HG03097 (cell line): ENCODE measurements at regions not wholly inside any gene's neighbourhood (a gene's known extent, or its start where the extent isn't known, plus 50 kb on each side); places are given as distances from the start of the nearest gene placed in this dataset.

Source experiments
- ATAC-seq: cut with Tn5 transposase; IDR thresholded peaks from one replicate; pipeline ENCODE4 v1.9.1; 2021; ENCODE audit not compliant: unreplicated experiment, low FRiP score

DNA sequence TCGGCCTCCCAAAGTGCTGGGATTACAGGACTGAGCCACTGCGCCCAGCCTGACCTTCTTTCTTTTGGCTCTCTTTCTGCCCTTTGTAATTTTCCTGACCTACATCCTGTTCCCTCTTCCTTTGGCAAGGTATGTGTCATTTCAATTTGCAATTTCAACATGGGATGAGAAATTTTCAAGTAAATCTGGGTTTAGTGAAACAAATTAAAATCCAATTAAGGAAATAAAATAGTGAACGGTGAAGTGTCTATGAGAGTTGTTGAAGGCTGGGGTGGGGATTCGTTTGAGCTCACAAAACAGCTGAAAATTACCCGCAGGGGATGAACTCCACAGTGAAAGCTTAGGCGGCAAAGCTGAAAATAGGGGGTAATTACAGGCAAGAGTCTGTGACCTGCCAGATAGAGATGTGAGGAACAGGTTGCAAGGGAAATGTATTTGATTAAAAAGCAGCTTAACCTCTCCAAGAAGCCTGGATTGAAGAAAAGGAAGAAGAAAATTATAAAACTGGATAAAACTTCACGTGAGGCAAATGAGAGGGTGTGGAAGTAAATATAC lies 277.7 kb downstream of the UTP18 start:
- ATAC-seq, result no peak

DNA sequence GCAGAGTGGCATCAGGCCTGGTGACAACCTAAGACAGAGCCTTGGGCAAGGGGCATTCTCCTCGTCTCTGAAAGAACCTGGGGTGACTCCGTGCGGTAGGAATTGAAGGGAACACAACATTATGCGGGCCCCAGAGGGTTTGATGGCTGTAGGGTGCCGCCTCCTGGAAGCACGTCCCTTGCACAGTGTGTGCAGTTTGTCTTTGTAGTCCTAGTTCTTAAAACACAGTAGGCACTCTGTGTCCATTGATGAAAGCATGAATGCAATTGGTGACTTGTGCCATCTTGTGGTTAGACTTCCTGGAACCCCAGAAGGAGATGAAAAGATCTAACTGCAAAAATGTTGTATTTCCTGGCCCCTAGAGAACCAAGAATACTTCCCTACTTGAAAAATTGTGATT lies 279.8 kb downstream of the UTP18 start:
- ATAC-seq, result no peak

DNA sequence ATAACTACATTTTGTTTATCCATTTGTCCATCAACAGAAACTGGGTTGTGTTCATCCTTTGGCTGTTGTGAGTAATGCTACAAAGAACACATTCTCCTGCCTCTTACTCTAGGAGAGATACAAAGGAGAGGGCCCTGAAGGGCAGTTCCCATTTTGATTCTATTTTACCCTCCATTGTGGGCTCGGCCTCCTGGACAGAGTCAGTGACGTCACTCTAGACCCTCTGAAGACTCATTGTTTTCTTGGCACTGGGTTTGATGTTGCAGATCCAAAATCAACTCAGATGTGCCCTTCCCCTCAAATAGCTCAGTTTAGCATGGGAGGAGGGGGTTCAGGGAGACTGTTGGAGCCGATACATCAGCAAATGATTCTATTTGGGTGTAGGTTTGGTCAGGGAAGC lies 280.9 kb downstream of the UTP18 start:
- ATAC-seq, result no peak

DNA sequence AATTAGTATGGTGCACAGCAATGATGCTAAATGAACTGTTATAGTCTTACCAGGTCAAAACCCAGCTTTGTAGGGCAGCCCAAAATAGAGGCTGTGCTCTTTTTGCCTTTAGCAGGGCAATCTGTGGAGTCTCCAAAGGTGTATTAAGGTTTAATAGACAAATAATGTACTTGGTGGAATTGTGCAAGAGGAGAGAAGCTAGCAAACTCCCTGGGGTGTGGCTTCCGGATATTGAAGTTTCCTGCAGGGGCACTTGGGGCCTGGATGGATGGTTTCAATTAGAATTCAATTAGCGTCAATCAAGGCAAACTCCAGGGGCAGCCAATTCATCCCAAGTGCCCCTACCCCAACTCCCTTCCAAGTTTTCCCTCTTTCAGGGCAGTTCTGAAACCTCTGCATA lies 285.8 kb downstream of the UTP18 start:
- ATAC-seq, result no peak

DNA sequence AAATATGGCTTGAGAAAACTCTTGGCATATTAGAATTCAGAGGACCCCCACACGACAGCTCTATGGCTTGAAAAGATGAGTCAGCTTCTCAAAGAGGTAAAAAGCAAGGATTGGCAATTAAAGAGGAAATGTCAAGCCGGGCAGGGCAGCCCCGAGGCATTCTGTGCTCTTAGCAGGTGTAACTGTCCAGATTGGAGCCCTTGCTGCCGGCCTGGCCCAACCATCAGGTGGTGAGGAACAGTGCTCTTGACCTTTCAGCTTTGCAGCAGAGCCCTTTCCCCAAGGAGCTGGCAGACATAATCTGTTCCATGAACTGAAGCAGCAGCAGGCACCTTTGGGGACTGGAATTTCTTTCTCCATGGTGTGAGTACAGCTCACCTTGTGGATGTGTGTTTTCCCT lies 287.8 kb downstream of the UTP18 start:
- no peak for ATAC-seq

DNA sequence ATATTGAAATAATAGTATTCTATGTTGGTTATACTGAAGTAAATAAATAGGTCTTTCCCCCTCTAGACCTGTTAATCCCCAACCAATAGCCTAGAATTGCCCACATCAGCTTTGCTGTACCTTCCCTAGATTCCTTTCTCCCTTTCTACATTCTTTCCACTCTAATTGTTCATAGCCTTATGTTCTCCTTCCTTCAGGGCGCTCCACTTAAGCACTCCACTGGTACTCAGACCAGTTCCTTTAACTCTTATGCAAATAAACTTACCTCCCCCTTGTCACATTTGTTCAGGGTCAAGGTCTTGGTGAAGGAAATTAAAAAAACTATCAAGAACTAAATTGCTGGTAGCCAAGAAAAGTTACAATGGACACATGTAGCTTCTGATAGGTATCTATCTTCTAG lies 294.8 kb downstream of the UTP18 start:
- no peak for ATAC-seq

DNA sequence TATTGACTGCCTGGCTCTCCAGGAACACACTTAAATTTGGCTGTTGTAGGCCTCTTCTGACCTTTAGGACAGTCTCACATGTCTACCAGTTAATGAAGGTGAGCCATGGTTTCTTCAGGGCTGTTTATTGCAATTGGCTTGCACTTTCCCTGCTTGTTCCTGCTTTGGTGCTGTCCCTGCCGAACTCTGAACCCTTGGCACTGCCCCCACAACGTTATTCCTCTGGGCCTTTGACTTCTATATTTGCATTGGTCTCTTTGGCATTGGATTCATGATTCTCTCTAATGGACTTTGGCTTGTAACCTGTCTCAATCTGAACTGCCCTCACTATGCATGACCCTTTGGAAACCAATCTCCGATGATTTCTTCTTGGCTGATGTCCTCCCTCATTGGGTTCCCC lies 299.4 kb downstream of the UTP18 start:
- ATAC-seq, result no peak

DNA sequence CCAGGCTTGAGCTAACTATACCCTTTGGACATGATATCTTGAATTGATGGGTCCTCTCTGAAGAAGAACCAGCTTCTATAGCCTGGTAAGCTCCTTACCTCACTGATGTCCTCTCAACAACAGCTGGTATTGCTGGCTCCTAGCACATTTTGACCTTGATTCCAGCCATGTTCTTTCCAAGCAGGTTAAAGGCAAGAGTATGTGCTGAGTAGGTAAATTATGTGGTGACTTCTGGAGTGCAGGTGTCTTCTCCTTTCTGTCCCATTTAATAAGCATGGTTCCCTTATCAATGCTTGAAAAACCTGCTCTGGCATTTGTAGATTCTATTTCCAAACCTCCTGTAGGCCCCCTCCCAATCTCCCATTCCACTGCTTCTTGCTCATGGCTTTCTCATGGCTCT lies 300.1 kb downstream of the UTP18 start:
- no peak for ATAC-seq

DNA sequence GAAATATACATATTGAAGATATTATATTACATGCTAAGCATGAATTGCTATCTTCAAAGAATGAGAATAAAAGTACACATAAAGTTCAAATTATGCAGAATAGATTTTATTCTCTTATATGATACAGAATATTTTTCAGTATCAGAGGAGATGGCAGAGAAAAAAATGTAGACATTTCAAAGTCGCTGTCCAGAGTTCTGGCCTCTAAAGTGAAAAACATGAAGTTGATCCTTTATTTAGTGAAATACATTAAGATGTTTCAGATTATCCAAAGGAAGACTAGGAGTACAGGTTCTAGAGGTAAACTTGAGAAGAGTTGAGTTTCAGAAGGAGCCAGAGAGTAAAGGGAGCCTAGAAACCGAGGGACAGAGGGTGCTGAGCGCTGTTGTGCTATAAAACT lies 303.6 kb downstream of the UTP18 start:
- ATAC-seq, result no peak

DNA sequence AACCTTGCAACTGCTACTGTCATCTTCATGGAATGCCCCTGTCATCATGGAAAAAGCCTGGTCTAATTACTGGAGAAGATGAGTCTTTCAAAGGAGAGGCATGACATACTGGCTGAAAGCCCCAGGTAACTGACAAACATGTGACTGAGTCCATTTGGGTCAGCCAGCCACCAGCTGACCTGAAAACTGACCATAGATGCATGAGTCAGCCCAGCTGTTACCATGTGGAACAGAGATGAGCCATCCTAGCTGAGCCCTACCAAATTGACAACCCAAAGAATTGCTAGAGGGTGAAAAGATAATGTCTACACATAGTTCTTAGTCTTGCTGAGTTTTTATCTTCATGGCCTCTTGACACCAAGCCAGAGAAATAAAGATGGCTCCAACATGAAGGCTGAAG lies 311.8 kb downstream of the UTP18 start:
- no peak for ATAC-seq
